Medulla oblongata (tissue), 1 donor: ENCODE measurements at regions not wholly inside any gene's neighbourhood (a gene's known extent, or its start where the extent isn't known, plus 50 kb on each side); places are given as distances from the start of the nearest gene placed in this dataset.
"Not testable (repeated sequence)": the region's sequence is repeated elsewhere in the genome, so short reads cannot be mapped to it uniquely, and the experiment has no call there.

Experiments used
- DNase-seq: peaks from one replicate; pipeline ENCODE4 v3.0.0-alpha.2; 2015; ENCODE audit errors: extremely low spot score

DNA sequence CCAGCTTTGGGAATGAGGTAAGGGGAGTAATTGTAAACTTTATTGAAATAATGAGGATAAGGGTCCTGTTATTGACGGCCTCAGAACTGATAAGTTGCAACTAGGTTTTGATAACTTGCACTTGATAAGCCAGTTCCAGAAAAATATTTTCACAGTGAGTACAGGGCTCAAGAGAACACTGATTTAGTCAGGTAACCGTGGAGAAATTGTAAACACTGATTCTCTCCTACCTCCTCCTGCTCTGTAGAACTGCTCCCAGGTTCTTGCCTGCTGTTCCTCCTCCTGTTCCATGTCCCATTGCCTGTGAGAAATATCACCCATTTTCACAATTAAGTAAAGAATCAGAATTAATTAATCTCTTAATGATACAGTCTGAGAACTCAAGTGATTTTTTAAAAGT lies 55.0 kb upstream of the CXXC4 start:
- no peak for DNase-seq

- peak; percentile 6 for DNase-seq
Observed at GRCh38 chr4:104559502-104559901, 64.8 kb upstream of the CXXC4 start.

GRCh38 chr4:104571341-104571740 lies 76.6 kb upstream of the CXXC4 start:
- DNase-seq: no peak

- no peak for DNase-seq
Observed at GRCh38 chr4:104574371-104574770, 79.7 kb upstream of the CXXC4 start.

- DNase-seq: no peak
Observed at GRCh38 chr4:104575278-104575677, 80.6 kb upstream of the CXXC4 start.

DNA sequence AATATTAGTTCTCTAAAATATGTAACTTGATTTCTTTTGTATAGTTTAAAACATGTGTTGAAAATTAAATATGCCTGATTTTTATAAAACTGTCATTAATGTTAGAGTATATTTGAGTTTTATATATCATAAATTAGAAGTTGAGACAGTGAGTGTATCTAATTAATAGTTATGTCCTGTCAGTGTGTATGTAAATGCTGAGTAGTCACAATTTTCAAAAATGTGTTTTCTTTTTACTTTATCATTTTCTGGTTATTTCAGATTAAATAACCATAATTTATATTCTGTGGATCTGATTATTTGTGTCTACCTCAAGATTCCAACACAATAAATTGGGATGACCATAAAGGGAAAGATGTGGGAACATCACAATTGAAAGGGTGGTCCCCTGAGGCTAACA lies 82.7 kb upstream of the CXXC4 start:
- no peak for DNase-seq

- DNase-seq: not testable (repeated sequence)
Observed at GRCh38 chr4:104581476-104581875, 86.8 kb upstream of the CXXC4 start.

DNA sequence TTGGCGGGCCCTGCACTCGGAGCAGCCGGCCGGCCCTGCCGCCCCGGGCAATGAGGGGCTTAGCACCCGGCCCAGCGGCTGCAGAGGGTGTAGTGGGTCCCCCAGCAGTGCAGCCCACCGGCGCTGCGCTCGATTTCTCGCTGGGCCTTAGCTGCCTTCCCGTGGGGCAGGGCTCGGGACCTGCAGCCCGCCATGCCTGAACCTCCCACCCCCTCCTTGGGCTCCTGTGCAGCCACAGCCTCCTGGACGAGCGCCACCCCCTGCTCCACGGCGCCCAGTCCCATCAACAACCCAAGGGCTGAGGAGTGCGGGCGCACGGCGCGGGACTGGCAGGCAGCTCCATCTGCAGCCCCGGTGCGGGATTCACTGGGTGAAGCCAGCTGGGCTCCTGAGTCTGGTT lies 87.4 kb upstream of the CXXC4 start:
- not testable (repeated sequence) for DNase-seq

GRCh38 chr4:104589264-104589868 lies 94.7 kb upstream of the CXXC4 start:
- DNase-seq: no peak

DNA sequence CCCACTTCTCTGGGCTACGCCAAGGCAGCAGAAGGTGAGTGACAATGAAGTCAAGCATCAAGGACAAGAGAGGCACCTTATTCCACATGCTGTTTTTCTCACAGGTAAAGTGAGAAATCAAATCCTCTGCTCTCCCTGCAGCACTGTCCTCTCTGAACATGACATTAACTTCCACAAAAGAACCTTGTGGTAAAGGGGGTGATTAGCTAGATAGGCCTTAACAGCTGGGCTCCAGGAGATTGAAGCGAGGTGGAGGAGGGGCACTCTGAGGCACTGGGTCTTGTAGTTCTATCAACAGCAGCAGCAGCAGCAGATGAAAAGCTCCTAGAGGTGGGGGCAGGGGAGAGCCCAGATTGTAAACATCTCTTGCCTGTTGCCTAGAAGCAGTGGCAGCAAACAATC lies 96.8 kb upstream of the CXXC4 start:
- no peak for DNase-seq

- DNase-seq: no peak
Observed at GRCh38 chr4:104592183-104592582, 97.5 kb upstream of the CXXC4 start.

DNA sequence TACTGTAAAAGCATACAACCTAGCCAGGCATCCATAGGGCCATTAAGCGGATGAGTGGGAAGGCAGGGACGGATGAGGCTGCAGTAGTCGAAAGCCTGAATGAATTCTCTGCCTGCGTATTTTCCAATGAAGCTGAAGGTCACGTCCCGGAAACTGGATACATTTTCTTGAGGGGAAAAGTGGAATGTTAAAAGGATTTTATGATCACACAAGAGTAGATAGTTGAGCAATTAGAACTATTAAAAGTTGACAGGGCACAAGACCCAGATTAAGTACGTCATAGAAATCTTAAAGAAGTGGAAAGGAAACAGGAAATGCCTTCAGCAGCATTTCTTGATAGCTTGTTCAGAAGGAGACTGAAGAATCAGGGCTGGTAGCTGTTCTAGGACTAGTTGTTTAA lies 98.3 kb upstream of the CXXC4 start:
- DNase-seq: no peak

DNA sequence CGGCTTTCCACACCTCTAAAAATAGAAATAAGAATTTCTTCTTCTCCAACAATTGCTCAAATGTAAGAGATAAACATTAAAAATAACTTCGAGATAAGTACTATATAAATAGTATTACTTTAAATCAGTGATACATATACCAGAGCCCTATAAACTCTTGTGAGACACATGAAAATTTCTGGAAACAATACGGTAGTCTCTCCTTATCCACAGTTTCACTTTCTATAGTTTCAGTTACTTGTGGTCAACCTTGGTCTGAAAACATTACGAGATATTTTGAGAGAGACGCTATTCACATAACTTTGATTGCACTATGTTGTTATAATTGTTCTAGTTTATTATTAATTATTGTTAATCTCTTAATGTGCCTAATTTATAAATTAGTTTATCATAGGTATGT lies 101.5 kb upstream of the CXXC4 start:
- no peak for DNase-seq

DNA sequence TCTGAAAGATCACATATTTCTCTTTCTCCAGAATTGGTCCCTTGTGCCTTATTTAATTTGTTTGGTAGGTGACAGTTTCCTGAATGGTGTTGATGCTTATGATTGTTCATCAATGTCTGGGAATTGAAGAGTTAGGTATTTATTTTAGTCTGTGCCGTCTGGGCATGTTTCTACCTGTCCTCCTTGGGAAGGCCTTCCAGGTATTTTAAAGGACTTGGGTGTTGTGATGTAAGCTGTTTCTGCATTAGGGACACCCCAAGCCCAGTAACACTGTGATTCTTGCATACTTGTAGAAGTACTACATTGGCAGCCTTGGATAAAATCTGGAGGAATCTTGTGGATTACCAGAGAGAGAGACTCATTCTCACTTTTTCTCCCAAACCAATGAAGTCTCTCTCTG lies 120.8 kb upstream of the CXXC4 start:
- DNase-seq: no peak

DNA sequence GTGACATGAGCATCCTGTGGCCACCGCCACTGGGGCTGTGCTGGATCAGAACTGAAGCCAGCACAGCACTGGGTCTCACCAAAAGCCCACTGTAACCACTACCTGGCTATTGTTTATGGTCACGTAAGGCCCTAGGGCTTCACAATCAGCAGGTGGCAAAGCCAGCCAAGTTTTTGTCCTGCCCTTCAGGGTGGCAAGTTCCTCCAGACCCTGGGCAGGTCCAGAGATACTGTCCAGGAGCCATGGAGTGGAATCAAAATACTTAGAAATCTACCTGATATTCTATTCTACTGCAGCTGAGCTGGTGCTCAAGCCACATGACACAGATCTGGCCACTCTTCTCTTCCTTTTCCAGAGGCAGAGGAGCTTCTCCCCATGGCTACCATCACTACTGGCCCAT lies 121.2 kb upstream of the CXXC4 start:
- DNase-seq: no peak

GRCh38 chr4:104616401-104616820 lies 121.7 kb upstream of the CXXC4 start:
- DNase-seq: peak; percentile 64

GRCh38 chr4:104625706-104626105 lies 131.0 kb upstream of the CXXC4 start:
- DNase-seq: no peak

DNA sequence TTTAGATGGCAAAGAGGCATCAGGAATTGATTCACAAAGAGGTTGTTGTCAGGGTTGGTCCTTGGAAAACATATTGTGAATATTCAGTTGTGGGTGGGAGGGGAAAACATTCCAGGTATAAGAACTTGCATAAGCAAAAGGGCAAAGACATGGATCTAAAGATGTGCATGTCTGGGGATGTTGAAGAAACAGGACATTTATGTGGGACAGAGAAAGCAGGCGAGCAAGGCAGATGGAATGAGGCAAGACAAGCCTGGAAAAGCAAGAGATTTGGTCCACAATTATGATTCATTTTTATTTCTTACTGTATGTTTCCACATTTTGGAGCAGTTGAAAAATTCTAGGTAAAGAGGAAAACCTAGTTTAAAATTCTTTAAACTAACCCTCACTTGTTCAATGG lies 134.9 kb upstream of the CXXC4 start:
- no peak for DNase-seq

GRCh38 chr4:104630272-104630671 lies 135.6 kb upstream of the CXXC4 start:
- no peak for DNase-seq

- no peak for DNase-seq
Observed at GRCh38 chr4:104631000-104631399, 136.3 kb upstream of the CXXC4 start.

GRCh38 chr4:104641418-104641817 lies 146.7 kb upstream of the CXXC4 start:
- DNase-seq: no peak

DNA sequence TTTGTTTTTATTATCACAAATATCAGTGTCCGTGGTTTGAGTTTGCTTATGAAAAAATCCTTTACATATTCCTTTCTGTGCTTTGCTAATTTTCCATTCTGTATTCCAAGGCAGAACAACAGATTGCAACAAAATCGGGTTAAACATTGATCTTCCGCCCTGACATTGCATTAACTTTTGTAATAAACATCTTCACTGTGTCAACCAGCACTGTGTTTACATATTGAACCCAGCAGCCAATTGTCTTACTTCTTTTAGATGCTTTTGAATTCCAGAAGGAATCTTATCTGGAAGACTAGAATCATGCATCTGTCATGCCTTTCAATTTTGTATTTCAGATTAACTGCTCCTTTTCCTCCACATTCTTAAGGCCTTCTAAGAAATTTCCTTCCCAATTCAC lies 147.8 kb upstream of the CXXC4 start:
- no peak for DNase-seq

DNA sequence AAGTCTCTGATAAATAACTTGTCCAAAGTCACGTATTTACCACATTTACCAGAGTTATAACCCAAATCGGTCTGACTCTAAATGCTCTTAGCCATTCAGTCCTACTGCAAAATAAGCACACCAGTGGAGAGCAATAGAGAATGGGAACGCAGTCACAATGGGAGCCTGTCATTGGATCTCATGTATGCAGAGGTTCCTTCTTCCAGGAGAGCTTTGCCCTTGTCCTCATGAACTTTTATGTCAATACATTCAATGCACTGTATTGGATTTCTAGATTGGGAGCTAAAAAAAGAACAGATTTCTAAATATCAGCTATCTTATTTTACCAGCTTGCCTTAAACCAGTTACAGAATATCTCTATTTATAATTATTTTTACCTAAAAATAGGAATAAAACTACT lies 149.1 kb upstream of the CXXC4 start:
- no peak for DNase-seq

- no peak for DNase-seq
Observed at GRCh38 chr4:104649631-104650030, 154.9 kb upstream of the CXXC4 start.
